CD4-positive, alpha-beta T cell (primary cell): ENCODE measurements at regions not wholly inside any gene's neighbourhood (a gene's known extent, or its start where the extent isn't known, plus 50 kb on each side); places are given as distances from the start of the nearest gene placed in this dataset.
A peak's percentile ranks its signal among the peaks of the same experiment; 100 is the strongest.

ENCODE experiments used
- ATAC-seq: fragments of 200-7000 bp; cut with Tn5 transposase; one replicate; pipeline ENCODE4 v1.10.0; 2022; ENCODE audit warnings: mild to moderate bottlenecking; ENCODE audit not compliant: poor library complexity
- CTCF ChIA-PET: fragments of 350-600 bp; sonication (Branson Sonifier 250); formaldehyde crosslinking; loops from one replicate; lab custom pipeline; 2021; ENCODE audit warnings: antibody characterized with exemption, inconsistent platforms; lab: Charles Lee
- POLR2A ChIA-PET: fragments of 350-600 bp; sonication (Branson Sonifier 250); formaldehyde crosslinking; loops from one replicate; lab custom pipeline; 2021; ENCODE audit warnings: antibody characterized with exemption, inconsistent platforms; lab: Charles Lee
- DNase-seq, 14 experiments: peaks; one replicate each; pipeline ENCODE4 v3.0.0-alpha.2; 2013 to 2020; ENCODE audit warnings: mixed read lengths in 2 of 14
- H3K27ac ChIP-seq, 2 donors: one replicate each; pipeline versions ENCODE4 v1.5.1 to v1.7.0; 2013; ENCODE audit warnings: low read length in 2 of 2, low read depth in 1 of 2, mild to moderate bottlenecking in 1 of 2
- H3K27me3 ChIP-seq, 2 experiments: 1 replicate in 1 of 2; 2 replicates in 1 of 2; pipeline versions ENCODE4 v1.6.1 to v1.7.0; 2013; ENCODE audit warnings: low read length in 2 of 2, control low read depth in 1 of 2, mild to moderate bottlenecking in 1 of 2, moderate library complexity in 1 of 2; ENCODE audit not compliant: insufficient read depth in 2 of 2, control insufficient read depth in 1 of 2
- H3K36me3 ChIP-seq: one replicate; pipeline ENCODE4 v1.6.1; 2013; ENCODE audit warnings: low read length, control low read depth; ENCODE audit not compliant: insufficient read depth
- H3K4me1 ChIP-seq: one replicate; pipeline ENCODE4 v1.6.1; 2013; ENCODE audit warnings: low read length, control low read depth; ENCODE audit not compliant: insufficient read depth
- H3K4me3 ChIP-seq: one replicate; pipeline ENCODE4 v1.5.1; 2013; ENCODE audit warnings: mild to moderate bottlenecking, low read length, moderate library complexity
- H3K9me3 ChIP-seq, 2 experiments: 1 replicate in 1 of 2; 2 replicates in 1 of 2; pipeline versions ENCODE4 v1.6.1 to v1.7.0; 2013; ENCODE audit warnings: low read length in 2 of 2, mild to moderate bottlenecking in 2 of 2, control low read depth in 1 of 2, moderate library complexity in 1 of 2; ENCODE audit not compliant: control insufficient read depth in 1 of 2, insufficient read depth in 1 of 2
- H3K27ac Mint-ChIP-seq: one replicate; pipeline ENCODE4 v1.8.0; 2020; ENCODE audit warnings: mixed read lengths
- H3K27me3 Mint-ChIP-seq: one replicate; pipeline ENCODE4 v1.8.0; 2021; ENCODE audit warnings: mixed read lengths
- H3K36me3 Mint-ChIP-seq: one replicate; pipeline ENCODE4 v1.8.0; 2021; ENCODE audit warnings: low read depth, mixed read lengths
- H3K4me1 Mint-ChIP-seq: one replicate; pipeline ENCODE4 v1.8.0; 2021; ENCODE audit warnings: low read depth, mixed read lengths
- H3K4me3 Mint-ChIP-seq: one replicate; pipeline ENCODE4 v1.8.0; 2020; ENCODE audit warnings: mild to moderate bottlenecking, mixed read lengths
- H3K9me3 Mint-ChIP-seq: one replicate; pipeline ENCODE4 v1.8.0; 2020; ENCODE audit warnings: mixed read lengths
- intact Hi-C, 2 experiments: fragments of 100-400 bp; cut with DNase I in 1 of 2; cut with micrococcal nuclease in 1 of 2; formaldehyde crosslinking; loops; one replicate each; pipeline versions ENCODE4 v1.15.1 to v1.9.0; 2023 to 2025; cut with DNase I, micrococcal nuclease
- TF ChIP-seq, protein P1 (sequence below): fragments of 200-600 bp; IDR thresholded peaks from one replicate; pipeline ENCODE4 v1.8.0; 2022; ENCODE audit warnings: antibody characterized with exemption, mild to moderate bottlenecking

DNA sequence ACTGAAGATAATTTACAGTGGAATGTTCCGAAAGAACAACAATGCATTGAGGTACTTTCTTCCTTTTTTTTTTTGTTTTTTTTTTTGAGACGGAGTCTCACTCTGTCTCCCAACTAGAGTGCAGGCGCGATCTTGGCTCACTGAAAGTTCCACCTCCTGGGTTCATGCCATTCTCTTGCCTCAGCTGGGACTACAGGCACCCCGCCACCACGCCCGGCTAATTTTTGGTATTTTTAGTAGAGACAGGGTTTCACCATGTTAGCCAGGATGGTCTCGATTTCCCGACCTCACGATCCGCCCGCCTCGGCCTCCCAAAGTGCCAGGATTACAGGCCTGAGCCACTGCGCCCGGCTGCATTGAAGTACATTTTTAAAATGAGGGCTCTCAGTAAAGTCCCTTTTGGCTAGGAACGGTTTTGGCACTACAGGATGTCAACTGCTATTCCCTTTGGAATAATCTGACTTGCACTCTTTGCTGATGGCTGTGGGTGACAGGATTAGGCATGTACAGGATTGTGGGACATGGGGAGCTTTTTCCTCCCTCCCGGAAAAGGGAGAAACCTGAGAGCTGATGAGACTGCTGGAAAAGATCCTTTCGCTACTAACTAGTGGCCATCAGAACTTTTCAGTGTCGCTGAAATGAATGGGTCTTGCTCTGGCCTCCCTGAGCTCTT is 56.9 kb upstream of the EDEM3 start:
- intact Hi-C loops: no loop called here
- Mint-ChIP-seq H3K27ac (no peak overlapping the region), H3K4me3 (no peak overlapping the region), H3K36me3 (no peaks in the 10 kb centered on the region), H3K4me1 (no peaks in the 10 kb centered on the region), H3K9me3 (no peaks in the 10 kb centered on the region), H3K27me3 (no peaks in the 10 kb centered on the region)
- TF ChIP-seq, protein P1, sequence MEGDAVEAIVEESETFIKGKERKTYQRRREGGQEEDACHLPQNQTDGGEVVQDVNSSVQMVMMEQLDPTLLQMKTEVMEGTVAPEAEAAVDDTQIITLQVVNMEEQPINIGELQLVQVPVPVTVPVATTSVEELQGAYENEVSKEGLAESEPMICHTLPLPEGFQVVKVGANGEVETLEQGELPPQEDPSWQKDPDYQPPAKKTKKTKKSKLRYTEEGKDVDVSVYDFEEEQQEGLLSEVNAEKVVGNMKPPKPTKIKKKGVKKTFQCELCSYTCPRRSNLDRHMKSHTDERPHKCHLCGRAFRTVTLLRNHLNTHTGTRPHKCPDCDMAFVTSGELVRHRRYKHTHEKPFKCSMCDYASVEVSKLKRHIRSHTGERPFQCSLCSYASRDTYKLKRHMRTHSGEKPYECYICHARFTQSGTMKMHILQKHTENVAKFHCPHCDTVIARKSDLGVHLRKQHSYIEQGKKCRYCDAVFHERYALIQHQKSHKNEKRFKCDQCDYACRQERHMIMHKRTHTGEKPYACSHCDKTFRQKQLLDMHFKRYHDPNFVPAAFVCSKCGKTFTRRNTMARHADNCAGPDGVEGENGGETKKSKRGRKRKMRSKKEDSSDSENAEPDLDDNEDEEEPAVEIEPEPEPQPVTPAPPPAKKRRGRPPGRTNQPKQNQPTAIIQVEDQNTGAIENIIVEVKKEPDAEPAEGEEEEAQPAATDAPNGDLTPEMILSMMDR: no peak
- no peak overlapping the region for H3K4me3 ChIP-seq
- no peaks in the 10 kb centered on the region for H3K9me3 ChIP-seq
- H3K36me3 ChIP-seq: peaks cover 10% of the 10 kb centered on the region
- CTCF ChIA-PET: no interaction called here
- H3K27me3 ChIP-seq: no peaks in the 10 kb centered on the region
- DNase-seq (no peak), ATAC-seq (no peak)
- POLR2A ChIA-PET: no interaction called here
- no peaks in the 10 kb centered on the region for H3K4me1 ChIP-seq
- H3K27ac ChIP-seq: no peak overlapping the region

DNA sequence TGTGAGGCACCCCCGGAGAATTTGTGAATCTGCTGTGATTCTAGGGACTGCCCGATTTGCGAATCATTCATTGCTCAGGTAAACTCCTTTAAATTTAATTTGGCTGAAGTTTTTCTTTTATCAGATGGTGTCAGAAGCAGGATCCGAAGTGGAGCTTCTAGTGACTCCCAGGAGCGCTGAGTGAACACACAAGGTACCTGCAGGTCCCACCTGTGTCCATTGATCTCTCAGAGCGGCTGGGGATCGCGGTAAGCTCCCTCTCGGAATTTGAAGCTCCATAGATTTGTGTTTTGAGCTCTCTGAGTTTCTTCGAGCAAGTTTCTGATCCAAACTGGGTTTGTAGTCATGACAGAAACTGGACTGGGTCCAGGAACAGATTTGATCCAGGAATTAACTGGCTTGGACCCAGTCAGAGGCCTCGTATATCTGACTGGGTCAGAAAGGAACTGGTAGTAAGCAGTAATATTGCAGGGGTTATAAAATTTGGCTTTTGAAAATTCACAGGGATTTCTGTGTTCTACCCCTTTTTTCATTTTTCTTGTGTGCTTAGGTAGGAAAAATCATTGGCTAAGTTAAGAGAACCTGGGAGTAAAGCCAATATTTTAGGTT is 56.2 kb upstream of the EDEM3 start:
- DNase-seq (no peak), ATAC-seq (no peak)
- Mint-ChIP-seq H3K27ac (no peak overlapping the region), H3K27me3 (no peaks in the 10 kb centered on the region), H3K9me3 (no peaks in the 10 kb centered on the region), H3K4me3 (no peak overlapping the region), H3K36me3 (no peaks in the 10 kb centered on the region), H3K4me1 (no peaks in the 10 kb centered on the region)
- intact Hi-C loops: no loop called here
- Histone ChIP-seq H3K27ac (no peak overlapping the region), H3K4me1 (peaks cover 3% of the 10 kb centered on the region), H3K27me3 (no peaks in the 10 kb centered on the region), H3K4me3 (no peak overlapping the region), H3K36me3 (peaks cover 6% of the 10 kb centered on the region), H3K9me3 (no peaks in the 10 kb centered on the region)
- POLR2A ChIA-PET: no interaction called here
- TF ChIP-seq, protein P1: no peak
- CTCF ChIA-PET: interaction anchor here (1.5 kb wide), 1 partner anchor 171 kb away, joined by 4 read pairs; no protein-coding TSS in a partner anchor

- Histone ChIP-seq H3K4me3 (no peak overlapping the region), H3K36me3 (peaks cover 30% of the 10 kb centered on the region), H3K27ac (no peak overlapping the region), H3K4me1 (peaks cover 3% of the 10 kb centered on the region), H3K27me3 (no peaks in the 10 kb centered on the region), H3K9me3 (no peaks in the 10 kb centered on the region)
- ATAC-seq (no peak), DNase-seq (peak in 3 of 14 experiments; percentile 15 to 53 (median 40))
- TF ChIP-seq, protein P1: no peak
- H3K27me3 Mint-ChIP-seq: no peaks in the 10 kb centered on the region
- intact Hi-C loops: loop anchor here (2.0 to 10.0 kb wide), 5 partner anchors 364 to 1408 kb away; no protein-coding TSS in a partner anchor
- no peaks in the 10 kb centered on the region for H3K9me3 Mint-ChIP-seq
- no peak overlapping the region for H3K27ac Mint-ChIP-seq
- H3K4me3 Mint-ChIP-seq: no peak overlapping the region
- no peaks in the 10 kb centered on the region for H3K36me3 Mint-ChIP-seq
- no peaks in the 10 kb centered on the region for H3K4me1 Mint-ChIP-seq
- CTCF ChIA-PET: interaction anchor here (1.5 to 2.8 kb wide), 4 partner anchors 46 to 174 kb away, joined by 5 to 21 read pairs (median 10); partner anchors contain the start of gene NIBAN1
- POLR2A ChIA-PET: interaction anchor here (1.3 to 1.4 kb wide), 2 partner anchors 165 to 173 kb away, joined by 3 to 4 read pairs; no protein-coding TSS in a partner anchor
Measured at GRCh38 chr1:184806296-184806721, 51.7 kb upstream of the EDEM3 start.
